NB4 (cell line): ENCODE measurements at regions not wholly inside any gene's neighbourhood (a gene's known extent, or its start where the extent isn't known, plus 50 kb on each side); places are given as distances from the start of the nearest gene placed in this dataset.

ENCODE experiments used
- MYC ChIP-seq: IDR thresholded peaks from 2 replicates; pipeline ENCODE4 v1.6.1; 2011; ENCODE audit warnings: low read depth, low read length
- POLR2A ChIP-seq: IDR thresholded peaks from 2 replicates; pipeline ENCODE4 v1.6.1; 2011; ENCODE audit warnings: mild to moderate bottlenecking; ENCODE audit not compliant: insufficient read length; ENCODE audit errors: extremely low read depth
- TF ChIP-seq, protein P1 (sequence below): IDR thresholded peaks from one replicate; pipeline ENCODE4 v1.5.1; 2012; ENCODE audit warnings: low read depth, low read length

DNA sequence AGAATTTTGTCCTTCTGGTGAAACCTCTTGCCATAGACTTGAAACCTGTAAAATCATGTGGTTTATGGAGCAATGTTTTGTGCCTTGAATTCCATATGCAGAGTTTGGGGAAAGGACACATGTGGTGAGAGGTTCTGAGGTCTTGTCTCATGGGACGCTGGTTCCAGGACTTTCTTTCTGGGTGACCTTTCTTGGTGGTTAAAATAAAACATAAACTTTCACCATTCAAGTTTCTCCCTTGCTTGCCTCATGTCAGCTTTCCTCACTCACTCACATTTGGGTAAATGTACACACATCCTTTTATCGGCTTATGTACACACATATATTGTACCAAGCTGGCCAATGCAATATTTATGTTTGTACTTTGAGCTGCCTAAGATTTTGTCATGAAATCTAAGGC, 144.9 kb upstream of the CELF2 start:
- TF ChIP-seq, protein P1, sequence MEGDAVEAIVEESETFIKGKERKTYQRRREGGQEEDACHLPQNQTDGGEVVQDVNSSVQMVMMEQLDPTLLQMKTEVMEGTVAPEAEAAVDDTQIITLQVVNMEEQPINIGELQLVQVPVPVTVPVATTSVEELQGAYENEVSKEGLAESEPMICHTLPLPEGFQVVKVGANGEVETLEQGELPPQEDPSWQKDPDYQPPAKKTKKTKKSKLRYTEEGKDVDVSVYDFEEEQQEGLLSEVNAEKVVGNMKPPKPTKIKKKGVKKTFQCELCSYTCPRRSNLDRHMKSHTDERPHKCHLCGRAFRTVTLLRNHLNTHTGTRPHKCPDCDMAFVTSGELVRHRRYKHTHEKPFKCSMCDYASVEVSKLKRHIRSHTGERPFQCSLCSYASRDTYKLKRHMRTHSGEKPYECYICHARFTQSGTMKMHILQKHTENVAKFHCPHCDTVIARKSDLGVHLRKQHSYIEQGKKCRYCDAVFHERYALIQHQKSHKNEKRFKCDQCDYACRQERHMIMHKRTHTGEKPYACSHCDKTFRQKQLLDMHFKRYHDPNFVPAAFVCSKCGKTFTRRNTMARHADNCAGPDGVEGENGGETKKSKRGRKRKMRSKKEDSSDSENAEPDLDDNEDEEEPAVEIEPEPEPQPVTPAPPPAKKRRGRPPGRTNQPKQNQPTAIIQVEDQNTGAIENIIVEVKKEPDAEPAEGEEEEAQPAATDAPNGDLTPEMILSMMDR: no peak
- TF ChIP-seq POLR2A (no peak), MYC (no peak)
